Stomach (tissue), 8 donors: ENCODE measurements at regions not wholly inside any gene's neighbourhood (a gene's known extent, or its start where the extent isn't known, plus 50 kb on each side); places are given as distances from the start of the nearest gene placed in this dataset.

ENCODE experiments used
- DNase-seq, 2 donors: peaks; one replicate each; pipeline versions ENCODE4 v3.0.0 to v3.0.0-alpha.2; 2013 to 2019
- H3K27ac ChIP-seq, 5 donors: fragments of 200-600 bp in 4 of 5; sonication (generic) in 4 of 5; one replicate each; pipeline ENCODE4 v1.5.1; 2013 to 2019; ENCODE audit warnings: mild to moderate bottlenecking in 1 of 5, moderate library complexity in 1 of 5
- H3K27me3 ChIP-seq, 3 donors: fragments of 200-600 bp; sonication (generic); one replicate each; pipeline ENCODE4 v1.5.1; 2017 to 2019; ENCODE audit warnings: mixed run types in 1 of 3
- H3K36me3 ChIP-seq, 4 donors: fragments of 200-600 bp; sonication (generic); 1 replicate in 3 of 4; 2 replicates in 1 of 4; pipeline ENCODE4 v1.5.1; 2016 to 2019
- H3K4me1 ChIP-seq, 4 donors: fragments of 200-600 bp; sonication (generic); one replicate each; pipeline ENCODE4 v1.5.1; 2016 to 2019
- H3K4me3 ChIP-seq, 4 donors: fragments of 200-600 bp; sonication (generic) in 3 of 4; one replicate each; pipeline ENCODE4 v1.5.1; 2016 to 2019; ENCODE audit warnings: mild to moderate bottlenecking in 1 of 4
- H3K9me3 ChIP-seq, 4 donors: fragments of 200-600 bp; sonication (generic); one replicate each; pipeline ENCODE4 v1.5.1; 2016 to 2019
- EP300 ChIP-seq: sonication (generic); formaldehyde crosslinking; IDR thresholded peaks from one replicate; pipeline ENCODE4 v1.6.1; 2017; ENCODE audit warnings: antibody characterized with exemption
- POLR2A ChIP-seq, 4 donors: fragments of 450-650 bp; IDR thresholded peaks; one replicate each; pipeline ENCODE4 v1.6.1; 2016; ENCODE audit warnings: antibody characterized with exemption in 4 of 4, control low read depth in 2 of 4, mild to moderate bottlenecking in 1 of 4, moderate library complexity in 1 of 4
- POLR2AphosphoS5 ChIP-seq, 3 donors: sonication (generic); formaldehyde crosslinking; IDR thresholded peaks; one replicate each; pipeline ENCODE4 v1.6.1; 2016; ENCODE audit warnings: antibody characterized with exemption in 3 of 3
- WGBS, 5 donors: extraction: QIAGEN DNeasy Blood & Tissue Kit in 3 of 5; methylation state at CpG; one replicate each; pipeline versions ENCODE4 v1.1.5 to v1.1.7; 2013 to 2018; 5-methylcytosine and 5-hydroxymethylcytosine counted together
- intact Hi-C: fragments of 100-400 bp; cut with DNase I; formaldehyde crosslinking; loops from one replicate; pipeline ENCODE4 v1.15.1; 2023; ENCODE audit warnings: low total_unique reads
- TF ChIP-seq, protein P1 (sequence below), 7 experiments: fragments of 450-650 bp in 4 of 7; fragments of 200-600 bp in 3 of 7; sonication (generic) in 3 of 7; IDR thresholded peaks; one replicate each; pipeline ENCODE4 v1.5.1; 2016 to 2019; ENCODE audit warnings: antibody characterized with exemption in 7 of 7, control low read depth in 2 of 7, mild to moderate bottlenecking in 1 of 7
- donor health status: healthy with polysubstance abuse.
- donor health status: Bipolar disorder and iron deficiency.
- donor health status: healthy.

GRCh38 chr1:182134257-182134656, 72.7 kb upstream of the ZNF648 start:
- no peak for TF ChIP-seq POLR2AphosphoS5 (IDR thresholded peaks at IDR 0.05)
- no peak for TF ChIP-seq POLR2A (IDR thresholded peaks at IDR 0.05)
- no peak for TF ChIP-seq EP300
- TF ChIP-seq, protein P1, sequence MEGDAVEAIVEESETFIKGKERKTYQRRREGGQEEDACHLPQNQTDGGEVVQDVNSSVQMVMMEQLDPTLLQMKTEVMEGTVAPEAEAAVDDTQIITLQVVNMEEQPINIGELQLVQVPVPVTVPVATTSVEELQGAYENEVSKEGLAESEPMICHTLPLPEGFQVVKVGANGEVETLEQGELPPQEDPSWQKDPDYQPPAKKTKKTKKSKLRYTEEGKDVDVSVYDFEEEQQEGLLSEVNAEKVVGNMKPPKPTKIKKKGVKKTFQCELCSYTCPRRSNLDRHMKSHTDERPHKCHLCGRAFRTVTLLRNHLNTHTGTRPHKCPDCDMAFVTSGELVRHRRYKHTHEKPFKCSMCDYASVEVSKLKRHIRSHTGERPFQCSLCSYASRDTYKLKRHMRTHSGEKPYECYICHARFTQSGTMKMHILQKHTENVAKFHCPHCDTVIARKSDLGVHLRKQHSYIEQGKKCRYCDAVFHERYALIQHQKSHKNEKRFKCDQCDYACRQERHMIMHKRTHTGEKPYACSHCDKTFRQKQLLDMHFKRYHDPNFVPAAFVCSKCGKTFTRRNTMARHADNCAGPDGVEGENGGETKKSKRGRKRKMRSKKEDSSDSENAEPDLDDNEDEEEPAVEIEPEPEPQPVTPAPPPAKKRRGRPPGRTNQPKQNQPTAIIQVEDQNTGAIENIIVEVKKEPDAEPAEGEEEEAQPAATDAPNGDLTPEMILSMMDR (IDR thresholded peaks at IDR 0.05) = no peak

DNA sequence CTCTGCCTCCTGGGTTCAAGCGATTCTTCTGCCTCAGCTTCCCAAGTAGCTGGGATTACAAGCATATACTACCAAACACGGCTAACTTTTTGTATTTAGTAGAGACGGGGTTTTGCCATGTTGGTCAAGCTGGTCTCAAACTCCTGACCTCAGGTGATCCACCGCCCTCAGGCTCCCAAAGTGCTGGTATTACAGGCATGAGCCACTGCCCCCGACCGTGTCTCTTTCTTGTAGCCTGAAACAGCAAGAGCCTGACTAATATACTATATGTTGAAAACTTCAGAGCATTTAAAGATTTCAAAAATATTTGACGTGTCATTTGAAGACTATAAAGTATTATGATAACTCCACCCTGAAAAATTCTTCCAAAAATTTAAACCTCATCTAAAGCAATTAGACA, 71.7 kb upstream of the ZNF648 start:
- peaks cover 8 to 12% (median 9%) of the 10 kb centered on the region in 4 donors for H3K4me1 ChIP-seq
- no peak for TF ChIP-seq POLR2A (IDR thresholded peaks at IDR 0.05)
- TF ChIP-seq POLR2AphosphoS5 (IDR thresholded peaks at IDR 0.05) = no peak
- TF ChIP-seq, protein P1 (IDR thresholded peaks at IDR 0.05) = no peak
- no peak for TF ChIP-seq EP300
- 91 to 98% (median 95%) methylated on average over 7 of the region's 7 CpGs for WGBS, 5 donors
- no peaks in the 10 kb centered on the region for H3K36me3 ChIP-seq
- DNase-seq = no peak
- H3K27ac ChIP-seq = no peak overlapping the region
- H3K27me3 ChIP-seq = no peaks in the 10 kb centered on the region
- H3K9me3 ChIP-seq = peaks cover 0 to 17% (median 9%) of the 10 kb centered on the region in 4 donors
- intact Hi-C loops = no loop called here
- no peak overlapping the region for H3K4me3 ChIP-seq

More at GRCh38 chr1:182134257-182134656, 72.7 kb upstream of the ZNF648 start:
- intact Hi-C loops = no loop called here
- 89 to 96% (median 95%) methylated on average over 4 of the region's 4 CpGs for WGBS, 5 donors
- H3K4me3 ChIP-seq = no peak overlapping the region
- peaks cover 0 to 17% (median 9%) of the 10 kb centered on the region in 4 donors for H3K9me3 ChIP-seq
- H3K27me3 ChIP-seq = no peaks in the 10 kb centered on the region
- no peak overlapping the region for H3K27ac ChIP-seq
- DNase-seq = no peak
- no peaks in the 10 kb centered on the region for H3K36me3 ChIP-seq
- peaks cover 8 to 12% (median 8%) of the 10 kb centered on the region in 4 donors for H3K4me1 ChIP-seq

DNA sequence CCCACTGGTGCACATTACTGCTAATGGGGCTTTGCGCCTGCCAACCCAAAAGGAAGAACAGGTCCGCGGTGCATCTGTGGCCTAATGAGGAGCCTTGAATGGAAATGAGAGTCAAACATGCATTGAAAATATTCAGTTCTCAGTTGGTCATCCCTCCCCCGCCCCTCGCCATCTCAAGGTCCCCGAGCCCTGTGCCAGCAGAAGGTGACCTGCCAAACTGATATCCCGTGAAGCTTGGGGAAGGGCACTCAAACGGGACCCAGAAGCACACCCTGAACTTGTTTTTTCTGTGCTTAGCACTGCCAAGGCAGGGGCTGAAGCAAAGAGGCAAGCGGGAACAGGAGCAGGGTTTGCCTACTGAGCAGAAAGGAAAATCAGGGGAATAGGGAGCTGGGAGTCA, 67.9 kb upstream of the ZNF648 start:
- Histone ChIP-seq H3K9me3 (peaks cover 0 to 9% (median 8%) of the 10 kb centered on the region in 4 donors), H3K27ac (peak overlapping the region; percentile 38 to 78 (median 62)), H3K4me3 (no peak overlapping the region), H3K27me3 (no peaks in the 10 kb centered on the region), H3K36me3 (no peaks in the 10 kb centered on the region), H3K4me1 (peaks cover 0 to 13% (median 9%) of the 10 kb centered on the region in 4 donors)
- 58 to 69% (median 65%) methylated on average over 9 of the region's 9 CpGs for WGBS, 5 donors
- TF ChIP-seq POLR2AphosphoS5 (IDR thresholded peaks at IDR 0.05) (peak in 2 of 3 donors; percentile 18 to 42), EP300 (no peak), POLR2A (IDR thresholded peaks at IDR 0.05) (no peak)
- intact Hi-C loops = no loop called here
- peak in 1 of 2 donors; percentile 78 for DNase-seq

GRCh38 chr1:182128502-182128901, 67.0 kb upstream of the ZNF648 start:
- Histone ChIP-seq H3K36me3 (no peaks in the 10 kb centered on the region), H3K9me3 (no peaks in the 10 kb centered on the region), H3K27me3 (no peaks in the 10 kb centered on the region), H3K4me3 (no peak overlapping the region), H3K27ac (peak overlapping the region in 3 of 5 donors; percentile 34 to 70 (median 62)), H3K4me1 (peaks cover 0 to 13% (median 9%) of the 10 kb centered on the region in 4 donors)
- DNase-seq = no peak
- TF ChIP-seq, protein P1 (IDR thresholded peaks at IDR 0.05) = no peak
- TF ChIP-seq POLR2A (IDR thresholded peaks at IDR 0.05) (no peak), EP300 (no peak), POLR2AphosphoS5 (IDR thresholded peaks at IDR 0.05) (no peak)
- WGBS, 5 donors = 90 to 96% (median 93%) methylated on average over 6 of the region's 6 CpGs
- intact Hi-C loops = no loop called here

- peaks cover 0 to 13% (median 10%) of the 10 kb centered on the region in 4 donors for H3K4me1 ChIP-seq
- WGBS, 5 donors = 88 to 91% (median 90%) methylated on average over 3 of the region's 3 CpGs
- no peaks in the 10 kb centered on the region for H3K27me3 ChIP-seq
- intact Hi-C loops = no loop called here
- no peak for TF ChIP-seq POLR2A (IDR thresholded peaks at IDR 0.05)
- TF ChIP-seq EP300 = no peak
- TF ChIP-seq POLR2AphosphoS5 (IDR thresholded peaks at IDR 0.05) = no peak
- TF ChIP-seq, protein P1 (IDR thresholded peaks at IDR 0.05) = no peak
- peak overlapping the region in 2 of 5 donors; percentile 14 to 30 for H3K27ac ChIP-seq
- DNase-seq = no peak
- H3K4me3 ChIP-seq = no peak overlapping the region
- H3K36me3 ChIP-seq = no peaks in the 10 kb centered on the region
- no peaks in the 10 kb centered on the region for H3K9me3 ChIP-seq
Observed at GRCh38 chr1:182127656-182128055, 66.1 kb upstream of the ZNF648 start.
